Peyer's patch (tissue), 4 donors: ENCODE measurements at regions not wholly inside any gene's neighbourhood (a gene's known extent, or its start where the extent isn't known, plus 50 kb on each side); places are given as distances from the start of the nearest gene placed in this dataset.

Experiments
- CTCF ChIP-seq, 6 experiments: fragments of 450-650 bp in 4 of 6; fragments of 200-600 bp in 2 of 6; sonication (generic) in 1 of 6; IDR thresholded peaks; one replicate each; pipeline ENCODE4 v1.5.1; 2017 to 2019; ENCODE audit warnings: antibody characterized with exemption in 6 of 6, mild to moderate bottlenecking in 3 of 6, moderate library complexity in 1 of 6
- POLR2A ChIP-seq, 2 donors: fragments of 450-650 bp; IDR thresholded peaks; one replicate each; pipeline ENCODE4 v1.5.1; 2017; ENCODE audit warnings: antibody characterized with exemption in 2 of 2, mild to moderate bottlenecking in 2 of 2, moderate library complexity in 2 of 2

GRCh38 chr9:78601957-78602565, 305.1 kb downstream of the PSAT1 start:
- TF ChIP-seq CTCF (IDR thresholded peaks at IDR 0.05) (peak in 5 of 6 experiments; percentile 25 to 47 (median 43)), POLR2A (IDR thresholded peaks at IDR 0.05) (no peak)
